Stomach (tissue), 8 donors: ENCODE measurements at regions not wholly inside any gene's neighbourhood (a gene's known extent, or its start where the extent isn't known, plus 50 kb on each side); places are given as distances from the start of the nearest gene placed in this dataset.

Experiments
- DNase-seq, 2 donors: peaks; one replicate each; pipeline versions ENCODE4 v3.0.0 to v3.0.0-alpha.2; 2013 to 2019
- H3K27ac ChIP-seq, 5 donors: fragments of 200-600 bp in 4 of 5; sonication (generic) in 4 of 5; one replicate each; pipeline ENCODE4 v1.5.1; 2013 to 2019; ENCODE audit warnings: mild to moderate bottlenecking in 1 of 5, moderate library complexity in 1 of 5
- H3K27me3 ChIP-seq, 3 donors: fragments of 200-600 bp; sonication (generic); one replicate each; pipeline ENCODE4 v1.5.1; 2017 to 2019; ENCODE audit warnings: mixed run types in 1 of 3
- H3K36me3 ChIP-seq, 4 donors: fragments of 200-600 bp; sonication (generic); 1 replicate in 3 of 4; 2 replicates in 1 of 4; pipeline ENCODE4 v1.5.1; 2016 to 2019
- H3K4me1 ChIP-seq, 4 donors: fragments of 200-600 bp; sonication (generic); one replicate each; pipeline ENCODE4 v1.5.1; 2016 to 2019
- H3K4me3 ChIP-seq, 4 donors: fragments of 200-600 bp; sonication (generic) in 3 of 4; one replicate each; pipeline ENCODE4 v1.5.1; 2016 to 2019; ENCODE audit warnings: mild to moderate bottlenecking in 1 of 4
- H3K9me3 ChIP-seq, 4 donors: fragments of 200-600 bp; sonication (generic); one replicate each; pipeline ENCODE4 v1.5.1; 2016 to 2019
- EP300 ChIP-seq: sonication (generic); formaldehyde crosslinking; IDR thresholded peaks from one replicate; pipeline ENCODE4 v1.6.1; 2017; ENCODE audit warnings: antibody characterized with exemption
- POLR2A ChIP-seq, 4 donors: fragments of 450-650 bp; IDR thresholded peaks; one replicate each; pipeline ENCODE4 v1.6.1; 2016; ENCODE audit warnings: antibody characterized with exemption in 4 of 4, control low read depth in 2 of 4, mild to moderate bottlenecking in 1 of 4, moderate library complexity in 1 of 4
- POLR2AphosphoS5 ChIP-seq, 3 donors: sonication (generic); formaldehyde crosslinking; IDR thresholded peaks; one replicate each; pipeline ENCODE4 v1.6.1; 2016; ENCODE audit warnings: antibody characterized with exemption in 3 of 3
- WGBS, 5 donors: extraction: QIAGEN DNeasy Blood & Tissue Kit in 3 of 5; methylation state at CpG; one replicate each; pipeline versions ENCODE4 v1.1.5 to v1.1.7; 2013 to 2018; 5-methylcytosine and 5-hydroxymethylcytosine counted together
- intact Hi-C: fragments of 100-400 bp; cut with DNase I; formaldehyde crosslinking; loops from one replicate; pipeline ENCODE4 v1.15.1; 2023; ENCODE audit warnings: low total_unique reads
- TF ChIP-seq, protein P1 (sequence below), 7 experiments: fragments of 450-650 bp in 4 of 7; fragments of 200-600 bp in 3 of 7; sonication (generic) in 3 of 7; IDR thresholded peaks; one replicate each; pipeline ENCODE4 v1.5.1; 2016 to 2019; ENCODE audit warnings: antibody characterized with exemption in 7 of 7, control low read depth in 2 of 7, mild to moderate bottlenecking in 1 of 7
- donor health status: healthy with polysubstance abuse.
- donor health status: Bipolar disorder and iron deficiency.
- donor health status: healthy.

GRCh38 chr9:81321551-81321950 lies 367.8 kb downstream of the TLE1 start:
- H3K4me3 ChIP-seq, result no peak overlapping the region
- WGBS, 5 donors, result 79 to 89% (median 85%) methylated on average over 3 of the region's 3 CpGs
- H3K36me3 ChIP-seq, result no peaks in the 10 kb centered on the region
- peaks cover 0 to 24% (median 11%) of the 10 kb centered on the region in 4 donors for H3K9me3 ChIP-seq
- TF ChIP-seq POLR2A (IDR thresholded peaks at IDR 0.05), result no peak
- TF ChIP-seq, protein P1, sequence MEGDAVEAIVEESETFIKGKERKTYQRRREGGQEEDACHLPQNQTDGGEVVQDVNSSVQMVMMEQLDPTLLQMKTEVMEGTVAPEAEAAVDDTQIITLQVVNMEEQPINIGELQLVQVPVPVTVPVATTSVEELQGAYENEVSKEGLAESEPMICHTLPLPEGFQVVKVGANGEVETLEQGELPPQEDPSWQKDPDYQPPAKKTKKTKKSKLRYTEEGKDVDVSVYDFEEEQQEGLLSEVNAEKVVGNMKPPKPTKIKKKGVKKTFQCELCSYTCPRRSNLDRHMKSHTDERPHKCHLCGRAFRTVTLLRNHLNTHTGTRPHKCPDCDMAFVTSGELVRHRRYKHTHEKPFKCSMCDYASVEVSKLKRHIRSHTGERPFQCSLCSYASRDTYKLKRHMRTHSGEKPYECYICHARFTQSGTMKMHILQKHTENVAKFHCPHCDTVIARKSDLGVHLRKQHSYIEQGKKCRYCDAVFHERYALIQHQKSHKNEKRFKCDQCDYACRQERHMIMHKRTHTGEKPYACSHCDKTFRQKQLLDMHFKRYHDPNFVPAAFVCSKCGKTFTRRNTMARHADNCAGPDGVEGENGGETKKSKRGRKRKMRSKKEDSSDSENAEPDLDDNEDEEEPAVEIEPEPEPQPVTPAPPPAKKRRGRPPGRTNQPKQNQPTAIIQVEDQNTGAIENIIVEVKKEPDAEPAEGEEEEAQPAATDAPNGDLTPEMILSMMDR (IDR thresholded peaks at IDR 0.05), result no peak
- no peak for TF ChIP-seq POLR2AphosphoS5 (IDR thresholded peaks at IDR 0.05)
- TF ChIP-seq EP300, result no peak
- H3K27me3 ChIP-seq, result no peaks in the 10 kb centered on the region
- no peak for DNase-seq
- H3K4me1 ChIP-seq, result no peaks in the 10 kb centered on the region
- intact Hi-C loops, result no loop called here
- H3K27ac ChIP-seq, result no peak overlapping the region

DNA sequence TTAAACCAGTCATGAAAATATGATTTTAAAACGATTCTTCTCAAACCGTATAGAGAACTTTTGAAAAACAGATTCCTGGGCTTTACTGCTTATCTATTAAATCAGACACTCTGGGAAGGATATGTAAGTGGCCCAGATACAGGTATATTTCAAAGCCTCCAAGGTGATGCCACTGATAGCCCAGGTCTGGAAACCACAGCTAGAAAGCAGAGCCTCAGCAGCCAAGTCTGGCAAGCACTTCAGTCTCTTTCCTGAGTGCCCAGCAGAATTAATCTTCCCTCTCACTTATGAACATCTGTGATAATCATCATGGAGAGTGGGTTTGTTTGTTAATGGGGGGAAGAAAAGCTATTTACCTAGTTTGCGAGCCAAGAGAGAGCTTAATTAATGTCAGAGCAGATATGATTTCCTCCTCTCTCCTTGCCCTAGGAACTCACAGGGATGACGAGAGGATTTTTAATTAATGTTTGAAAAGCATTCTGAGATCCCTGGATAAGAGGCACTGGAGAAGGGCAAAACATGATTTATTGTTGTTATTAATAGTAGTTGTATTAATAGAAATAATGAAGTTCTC lies 368.4 kb downstream of the TLE1 start:
- intact Hi-C loops, result no loop called here

GRCh38 chr9:81318571-81318970 lies 370.8 kb downstream of the TLE1 start:
- Histone ChIP-seq H3K4me3 (no peak overlapping the region), H3K4me1 (no peaks in the 10 kb centered on the region), H3K27me3 (no peaks in the 10 kb centered on the region), H3K27ac (no peak overlapping the region), H3K36me3 (no peaks in the 10 kb centered on the region), H3K9me3 (peaks cover 0 to 6% (median 1%) of the 10 kb centered on the region in 4 donors)
- intact Hi-C loops, result no loop called here
- TF ChIP-seq POLR2A (IDR thresholded peaks at IDR 0.05), result no peak
- TF ChIP-seq, protein P1 (IDR thresholded peaks at IDR 0.05), result no peak
- no peak for TF ChIP-seq EP300
- no peak for TF ChIP-seq POLR2AphosphoS5 (IDR thresholded peaks at IDR 0.05)
- 58 to 70% (median 67%) methylated on average over 3 of the region's 3 CpGs for WGBS, 5 donors
- DNase-seq, result no peak

More for the DNA sequence above, 368.4 kb downstream of the TLE1 start:
- Histone ChIP-seq H3K9me3 (peaks cover 0 to 22% (median 11%) of the 10 kb centered on the region in 4 donors), H3K27ac (no peak overlapping the region), H3K36me3 (no peaks in the 10 kb centered on the region), H3K27me3 (no peaks in the 10 kb centered on the region), H3K4me1 (no peaks in the 10 kb centered on the region), H3K4me3 (no peak overlapping the region)
- TF ChIP-seq POLR2A (IDR thresholded peaks at IDR 0.05), result no peak
- TF ChIP-seq EP300, result no peak
- TF ChIP-seq, protein P1 (IDR thresholded peaks at IDR 0.05), result no peak
- no peak for TF ChIP-seq POLR2AphosphoS5 (IDR thresholded peaks at IDR 0.05)
- DNase-seq, result peak in 1 of 2 donors; percentile 18
- 55 to 70% (median 63%) methylated on average over 4 of the region's 4 CpGs for WGBS, 5 donors

DNA sequence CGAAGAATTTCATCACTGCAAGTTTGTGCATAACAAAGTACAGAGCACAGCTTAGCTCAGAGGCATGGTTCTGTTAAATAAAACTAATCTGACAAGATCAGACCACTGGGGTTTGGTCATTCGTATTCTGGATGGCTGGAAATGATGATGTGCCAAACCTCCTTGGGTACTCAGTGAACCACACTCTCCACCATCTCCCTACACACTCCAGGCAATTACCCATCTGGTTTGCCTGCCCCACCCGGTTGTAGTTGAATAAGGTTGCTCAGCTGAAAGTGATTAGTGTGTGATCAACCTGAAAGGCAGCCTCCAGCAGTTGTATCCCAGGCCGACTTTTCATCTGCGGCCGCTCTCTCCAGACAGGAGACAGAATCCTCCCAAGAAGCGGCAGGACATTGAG lies 371.4 kb downstream of the TLE1 start:
- Histone ChIP-seq H3K9me3 (peaks cover 0 to under 1% (median 0%) of the 10 kb centered on the region in 4 donors), H3K4me1 (no peaks in the 10 kb centered on the region)
- TF ChIP-seq POLR2AphosphoS5 (IDR thresholded peaks at IDR 0.05), result no peak
- no peak for TF ChIP-seq EP300
- no peak for TF ChIP-seq POLR2A (IDR thresholded peaks at IDR 0.05)
- TF ChIP-seq, protein P1 (IDR thresholded peaks at IDR 0.05), result no peak

More for the DNA sequence above, 371.4 kb downstream of the TLE1 start:
- no peaks in the 10 kb centered on the region for H3K27me3 ChIP-seq
- intact Hi-C loops, result no loop called here
- peak overlapping the region in 1 of 5 donors; percentile 13 for H3K27ac ChIP-seq
- H3K4me3 ChIP-seq, result no peak overlapping the region
- no peak for DNase-seq
- 78 to 92% (median 85%) methylated on average over 7 of the region's 7 CpGs for WGBS, 5 donors
- no peaks in the 10 kb centered on the region for H3K36me3 ChIP-seq
